CD14-positive monocyte (primary cell): ENCODE measurements at regions not wholly inside any gene's neighbourhood (a gene's known extent, or its start where the extent isn't known, plus 50 kb on each side); places are given as distances from the start of the nearest gene placed in this dataset.
A peak's percentile ranks its signal among the peaks of the same experiment; 100 is the strongest.

ENCODE experiments used
- DNase-seq, 3 donors: peaks; one replicate each; pipeline ENCODE4 v3.0.0-alpha.2; 2011 to 2022
- H2AFZ ChIP-seq: 2 replicates; pipeline ENCODE4 v1.6.0; 2012; ENCODE audit warnings: mild to moderate bottlenecking, low read depth, low read length, inconsistent platforms; ENCODE audit not compliant: insufficient read depth, poor library complexity, severe bottlenecking
- H3K27ac ChIP-seq, 2 donors: 1 replicate in 1 of 2; 2 replicates in 1 of 2; pipeline ENCODE4 v1.5.1; 2012 to 2013; ENCODE audit warnings: low read length in 2 of 2, control low read depth in 1 of 2, inconsistent platforms in 1 of 2, low read depth in 1 of 2, mild to moderate bottlenecking in 1 of 2
- H3K27me3 ChIP-seq, 2 donors: one replicate each; pipeline versions ENCODE4 v1.6.0 to v1.6.1; 2011 to 2013; ENCODE audit warnings: low read length in 2 of 2; ENCODE audit not compliant: control insufficient read depth in 2 of 2, insufficient read depth in 2 of 2
- H3K36me3 ChIP-seq, 2 donors: replicated peaks in 1 of 2; 1 replicate in 1 of 2; 2 replicates in 1 of 2; pipeline versions ENCODE4 v1.5.1 to v1.6.1; 2012 to 2013; ENCODE audit warnings: low read length in 2 of 2, control low read depth in 1 of 2, inconsistent platforms in 1 of 2, mild to moderate bottlenecking in 1 of 2; ENCODE audit not compliant: insufficient read depth in 2 of 2, control insufficient read depth in 1 of 2
- H3K4me1 ChIP-seq, 2 donors: 1 replicate in 1 of 2; 2 replicates in 1 of 2; pipeline versions ENCODE4 v1.5.1 to v1.6.1; 2012 to 2013; ENCODE audit warnings: low read length in 2 of 2, control low read depth in 1 of 2, inconsistent platforms in 1 of 2, mild to moderate bottlenecking in 1 of 2, moderate library complexity in 1 of 2; ENCODE audit not compliant: insufficient read depth in 2 of 2, control insufficient read depth in 1 of 2
- H3K4me2 ChIP-seq: replicated peaks from 2 replicates; pipeline ENCODE3; 2012; ENCODE audit warnings: low read length, moderate library complexity, mild to moderate bottlenecking; ENCODE audit not compliant: poor library complexity, severe bottlenecking; ENCODE audit errors: extremely low read depth
- H3K4me3 ChIP-seq, 3 experiments: fragments of 200-600 bp in 1 of 3; sonication (generic) in 1 of 3; replicated peaks in 1 of 3; 1 replicate in 2 of 3; 2 replicates in 1 of 3; pipeline ENCODE4 v1.5.1; 2011 to 2013; ENCODE audit warnings: low read length in 3 of 3, mild to moderate bottlenecking in 3 of 3, control low read depth in 2 of 3, low read depth in 2 of 3, inconsistent platforms in 1 of 3, moderate library complexity in 1 of 3
- H3K79me2 ChIP-seq: 2 replicates; pipeline ENCODE4 v1.6.0; 2012; ENCODE audit warnings: mild to moderate bottlenecking, control low read depth, inconsistent platforms, low read length, moderate library complexity; ENCODE audit not compliant: insufficient read depth
- H3K9ac ChIP-seq: 2 replicates; pipeline ENCODE4 v1.6.0; 2017; ENCODE audit warnings: low read length, mild to moderate bottlenecking; ENCODE audit not compliant: insufficient read depth, poor library complexity, severe bottlenecking
- H3K9me3 ChIP-seq, 2 donors: replicated peaks in 1 of 2; 1 replicate in 1 of 2; 2 replicates in 1 of 2; pipeline versions ENCODE4 v1.5.1 to v1.6.1; 2012 to 2013; ENCODE audit warnings: low read length in 2 of 2, control low read depth in 1 of 2; ENCODE audit not compliant: control insufficient read depth in 1 of 2, insufficient read depth in 1 of 2
- H4K20me1 ChIP-seq: 2 replicates; pipeline ENCODE4 v1.6.0; 2012; ENCODE audit warnings: mild to moderate bottlenecking, low read length, control low read depth, moderate library complexity; ENCODE audit not compliant: insufficient read depth
- H3K27ac Mint-ChIP-seq, 7 donors: one replicate each; pipeline ENCODE4 v1.8.0; 2020; ENCODE audit warnings: mild to moderate bottlenecking in 7 of 7, mixed read lengths in 7 of 7, moderate library complexity in 6 of 7, inconsistent platforms in 2 of 7
- H3K27me3 Mint-ChIP-seq, 3 donors: one replicate each; pipeline ENCODE4 v1.8.0; 2021 to 2022; ENCODE audit warnings: low read depth in 3 of 3, mild to moderate bottlenecking in 3 of 3, mixed read lengths in 3 of 3, moderate library complexity in 3 of 3, inconsistent platforms in 1 of 3
- H3K36me3 Mint-ChIP-seq, 2 donors: one replicate each; pipeline ENCODE4 v1.8.0; 2020; ENCODE audit warnings: mixed read lengths in 2 of 2, inconsistent platforms in 1 of 2, mild to moderate bottlenecking in 1 of 2
- H3K4me1 Mint-ChIP-seq: one replicate; pipeline ENCODE4 v1.8.0; 2020; ENCODE audit warnings: mild to moderate bottlenecking, mixed read lengths
- H3K4me3 Mint-ChIP-seq, 2 donors: one replicate each; pipeline ENCODE4 v1.8.0; 2020; ENCODE audit warnings: mild to moderate bottlenecking in 2 of 2, mixed read lengths in 2 of 2, moderate library complexity in 1 of 2
- H3K9me3 Mint-ChIP-seq, 7 donors: one replicate each; pipeline ENCODE4 v1.8.0; 2020 to 2022; ENCODE audit warnings: mixed read lengths in 7 of 7, mild to moderate bottlenecking in 6 of 7, moderate library complexity in 6 of 7, inconsistent platforms in 2 of 7
- WGBS: methylation state at CpG from one replicate; pipeline ENCODE4 v1.1.5; 2013; ENCODE audit warnings: missing lambda C conversion rate; ENCODE audit not compliant: insufficient coverage; 5-methylcytosine and 5-hydroxymethylcytosine counted together
- intact Hi-C, 2 donors: fragments of 100-400 bp; cut with micrococcal nuclease; formaldehyde crosslinking; loops; one replicate each; pipeline versions ENCODE4 v1.15.0 to v1.15.1; 2023
- TF ChIP-seq, protein P1 (sequence below): fragments of 200-600 bp; IDR thresholded peaks from one replicate; pipeline ENCODE4 v1.8.0; 2022; ENCODE audit warnings: antibody characterized with exemption, mild to moderate bottlenecking

GRCh38 chr14:100392356-100392755, 69.2 kb downstream of the SLC25A47 start:
- Histone ChIP-seq H3K79me2 (peaks cover 2% of the 10 kb centered on the region), H3K4me3 (no peak overlapping the region), H3K9ac (no peak overlapping the region), H4K20me1 (no peaks in the 10 kb centered on the region), H3K4me1 (peaks cover 12% of the 10 kb centered on the region in 2 donors), H3K27ac (no peak overlapping the region), H3K36me3 (peaks cover 2 to 18% of the 10 kb centered on the region in 2 donors), H2AFZ (no peak overlapping the region), H3K9me3 (no peaks in the 10 kb centered on the region), H3K4me2 (no peak overlapping the region), H3K27me3 (no peaks in the 10 kb centered on the region)
- DNase-seq, result peak in 1 of 3 donors; percentile 34
- Mint-ChIP-seq H3K27ac (peak overlapping the region in 6 of 7 donors; percentile 23 to 85 (median 72)), H3K4me3 (peak overlapping the region; percentile 35 to 52), H3K4me1 (peaks cover 23% of the 10 kb centered on the region), H3K36me3 (peaks cover 39 to 43% of the 10 kb centered on the region in 2 donors), H3K27me3 (peaks cover 0 to 3% (median 2%) of the 10 kb centered on the region in 3 donors), H3K9me3 (peaks cover 0 to 2% (median 0%) of the 10 kb centered on the region in 7 donors)
- TF ChIP-seq, protein P1, sequence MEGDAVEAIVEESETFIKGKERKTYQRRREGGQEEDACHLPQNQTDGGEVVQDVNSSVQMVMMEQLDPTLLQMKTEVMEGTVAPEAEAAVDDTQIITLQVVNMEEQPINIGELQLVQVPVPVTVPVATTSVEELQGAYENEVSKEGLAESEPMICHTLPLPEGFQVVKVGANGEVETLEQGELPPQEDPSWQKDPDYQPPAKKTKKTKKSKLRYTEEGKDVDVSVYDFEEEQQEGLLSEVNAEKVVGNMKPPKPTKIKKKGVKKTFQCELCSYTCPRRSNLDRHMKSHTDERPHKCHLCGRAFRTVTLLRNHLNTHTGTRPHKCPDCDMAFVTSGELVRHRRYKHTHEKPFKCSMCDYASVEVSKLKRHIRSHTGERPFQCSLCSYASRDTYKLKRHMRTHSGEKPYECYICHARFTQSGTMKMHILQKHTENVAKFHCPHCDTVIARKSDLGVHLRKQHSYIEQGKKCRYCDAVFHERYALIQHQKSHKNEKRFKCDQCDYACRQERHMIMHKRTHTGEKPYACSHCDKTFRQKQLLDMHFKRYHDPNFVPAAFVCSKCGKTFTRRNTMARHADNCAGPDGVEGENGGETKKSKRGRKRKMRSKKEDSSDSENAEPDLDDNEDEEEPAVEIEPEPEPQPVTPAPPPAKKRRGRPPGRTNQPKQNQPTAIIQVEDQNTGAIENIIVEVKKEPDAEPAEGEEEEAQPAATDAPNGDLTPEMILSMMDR, result no peak
- WGBS, result 64% methylated on average over 9 of the region's 11 CpGs
- intact Hi-C loops, result no loop called here

DNA sequence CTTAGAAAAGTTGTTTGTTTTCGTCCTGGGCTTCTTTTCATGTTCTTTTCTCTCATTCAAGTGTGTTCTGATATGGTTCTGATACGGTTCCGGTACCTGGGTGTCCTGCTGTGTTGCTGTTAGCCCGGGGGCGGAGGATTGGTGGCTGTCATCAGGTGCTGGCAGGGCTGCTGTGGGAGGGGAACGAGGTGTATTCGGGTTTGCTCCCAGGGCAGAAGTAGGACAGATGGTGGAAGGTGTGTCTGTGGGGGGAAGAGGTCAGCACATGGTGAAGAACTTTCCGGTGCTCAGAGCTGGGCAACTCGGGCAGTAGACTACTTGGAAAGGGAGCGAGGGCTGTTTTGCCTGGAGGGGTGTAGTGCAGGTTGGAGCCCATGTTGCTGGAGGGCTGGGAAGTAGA, 70.2 kb downstream of the SLC25A47 start:
- Mint-ChIP-seq H3K4me3 (no peak overlapping the region), H3K4me1 (peaks cover 23% of the 10 kb centered on the region), H3K9me3 (peaks cover 0 to 2% (median 0%) of the 10 kb centered on the region in 7 donors), H3K36me3 (peaks cover 41 to 45% of the 10 kb centered on the region in 2 donors), H3K27ac (peak overlapping the region in 5 of 7 donors; percentile 2 to 69 (median 31)), H3K27me3 (peaks cover 0 to 3% (median 2%) of the 10 kb centered on the region in 3 donors)
- peaks cover 2% of the 10 kb centered on the region for H3K79me2 ChIP-seq
- peaks cover 12% of the 10 kb centered on the region in 2 donors for H3K4me1 ChIP-seq
- no peaks in the 10 kb centered on the region for H3K27me3 ChIP-seq
- no peak overlapping the region for H3K27ac ChIP-seq
- no peaks in the 10 kb centered on the region for H4K20me1 ChIP-seq
- intact Hi-C loops, result no loop called here
- DNase-seq, result no peak
- H3K4me3 ChIP-seq, result no peak overlapping the region
- TF ChIP-seq, protein P1, result no peak
- H3K36me3 ChIP-seq, result peaks cover 2 to 21% of the 10 kb centered on the region in 2 donors
- no peaks in the 10 kb centered on the region for H3K9me3 ChIP-seq
- H3K9ac ChIP-seq, result no peak overlapping the region
- H2AFZ ChIP-seq, result no peak overlapping the region
- H3K4me2 ChIP-seq, result no peak overlapping the region
- WGBS, result 93% methylated on average over 9 of the region's 10 CpGs
